ENCODE measurements at regions not wholly inside any gene's neighbourhood (a gene's known extent, or its start where the extent isn't known, plus 50 kb on each side); places are given as distances from the start of the nearest gene placed in this dataset.

DNA sequence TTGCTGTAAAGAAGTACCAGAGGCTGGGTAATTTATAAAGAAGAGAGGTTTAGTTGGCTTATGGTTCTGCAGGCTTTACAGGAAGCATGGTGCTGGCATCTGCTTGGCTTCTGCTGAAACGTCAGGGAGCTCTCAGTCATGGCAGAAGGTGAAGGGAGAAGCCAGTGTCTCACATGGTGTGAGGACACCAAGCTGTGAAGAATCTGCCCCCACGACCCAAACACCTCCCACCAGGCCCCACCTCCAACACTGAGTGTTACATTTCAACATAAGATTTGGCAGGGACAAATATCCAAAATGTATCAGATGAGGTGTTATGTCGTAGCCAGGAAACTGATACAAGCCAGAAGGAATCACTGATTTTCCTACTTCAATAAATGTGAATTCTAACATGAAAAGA is 136.5 kb downstream of the CYSLTR2 start:
- H3K9me3 Mint-ChIP-seq = no peaks in the 10 kb centered on the region
- no peaks in the 10 kb centered on the region for H3K4me1 Mint-ChIP-seq
- no peak overlapping the region for H3K4me3 Mint-ChIP-seq
- H3K27ac Mint-ChIP-seq = no peak overlapping the region
- peaks cover 1% of the 10 kb centered on the region for H3K36me3 Mint-ChIP-seq
- DNase-seq (ENCODE audit: low spot score in 2 of 2) (no peak), ATAC-seq (ENCODE audit: low read depth) (no peak)
- peaks cover 13% of the 10 kb centered on the region for H3K27me3 Mint-ChIP-seq

DNA sequence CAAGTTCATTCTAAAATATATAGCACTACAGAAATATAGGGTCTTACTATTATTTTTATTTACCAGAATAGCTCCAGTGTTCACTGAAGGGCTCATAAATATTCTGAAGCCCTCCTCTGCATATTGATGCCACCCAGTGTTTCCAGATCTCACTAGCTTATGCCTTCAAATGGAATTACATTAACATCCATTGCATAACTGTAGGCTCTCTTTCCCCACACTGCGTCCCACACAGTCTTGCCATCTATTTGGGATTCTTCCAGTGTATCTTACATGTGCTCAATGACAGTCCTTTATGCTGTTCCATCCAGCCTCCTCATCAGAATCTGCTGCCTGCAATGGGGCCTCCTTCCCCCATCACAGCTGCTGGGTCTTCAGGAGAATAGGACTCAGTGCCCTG is 137.2 kb downstream of the CYSLTR2 start:
- H3K36me3 Mint-ChIP-seq = no peaks in the 10 kb centered on the region
- no peaks in the 10 kb centered on the region for H3K4me1 Mint-ChIP-seq
- no peak overlapping the region for H3K27ac Mint-ChIP-seq
- H3K27me3 Mint-ChIP-seq = peaks cover 13% of the 10 kb centered on the region
- H3K9me3 Mint-ChIP-seq = no peaks in the 10 kb centered on the region
- no peak for DNase-seq (ENCODE audit: low spot score in 2 of 2)
- H3K4me3 Mint-ChIP-seq = no peak overlapping the region
- ATAC-seq (ENCODE audit: low read depth) = no peak

DNA sequence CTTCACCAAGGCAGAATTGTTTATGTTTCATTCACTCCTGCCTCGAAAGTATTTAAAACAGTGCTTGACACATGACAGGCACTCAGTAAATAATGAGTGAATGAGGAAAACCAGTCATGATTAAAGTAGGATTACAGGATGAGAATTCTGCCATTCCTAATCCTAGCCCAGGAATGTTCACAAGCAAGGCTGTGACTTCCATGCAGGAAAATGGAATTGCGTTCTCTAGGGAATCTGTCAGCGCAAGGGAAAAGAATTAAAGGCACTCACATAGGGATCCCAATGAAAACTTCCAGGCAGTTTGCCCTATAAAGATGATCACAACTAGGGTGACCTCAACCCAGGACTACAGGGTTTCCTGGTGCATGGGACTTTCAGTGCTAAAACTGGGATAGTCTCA is 143.4 kb downstream of the CYSLTR2 start:
- ATAC-seq (ENCODE audit: low read depth) (no peak), DNase-seq (ENCODE audit: low spot score in 2 of 2) (no peak)
- H3K27me3 Mint-ChIP-seq = peaks cover 10% of the 10 kb centered on the region
- H3K9me3 Mint-ChIP-seq = no peaks in the 10 kb centered on the region
- H3K36me3 Mint-ChIP-seq = no peaks in the 10 kb centered on the region
- no peaks in the 10 kb centered on the region for H3K4me1 Mint-ChIP-seq
- H3K27ac Mint-ChIP-seq = no peak overlapping the region
- no peak overlapping the region for H3K4me3 Mint-ChIP-seq

DNA sequence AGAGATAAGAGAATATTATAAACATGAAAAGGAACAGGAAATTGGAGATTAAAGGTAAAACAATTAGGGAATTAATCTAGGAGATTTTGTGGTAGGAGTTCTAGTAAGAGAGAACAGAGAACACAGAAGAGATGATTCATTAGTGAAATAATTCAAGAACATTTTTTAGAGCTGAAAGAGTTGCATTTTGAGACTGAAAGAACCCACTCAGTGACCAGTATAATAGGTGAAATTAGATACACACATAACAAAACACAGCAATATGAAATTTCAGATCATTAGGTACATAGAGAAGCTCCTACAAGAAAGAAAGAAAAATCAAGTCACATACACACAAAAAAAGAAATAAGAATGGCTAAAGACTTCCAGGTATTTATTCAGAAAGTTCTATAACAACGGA is 144.0 kb downstream of the CYSLTR2 start:
- Mint-ChIP-seq H3K27me3 (peaks cover 10% of the 10 kb centered on the region), H3K9me3 (no peaks in the 10 kb centered on the region)

DNA sequence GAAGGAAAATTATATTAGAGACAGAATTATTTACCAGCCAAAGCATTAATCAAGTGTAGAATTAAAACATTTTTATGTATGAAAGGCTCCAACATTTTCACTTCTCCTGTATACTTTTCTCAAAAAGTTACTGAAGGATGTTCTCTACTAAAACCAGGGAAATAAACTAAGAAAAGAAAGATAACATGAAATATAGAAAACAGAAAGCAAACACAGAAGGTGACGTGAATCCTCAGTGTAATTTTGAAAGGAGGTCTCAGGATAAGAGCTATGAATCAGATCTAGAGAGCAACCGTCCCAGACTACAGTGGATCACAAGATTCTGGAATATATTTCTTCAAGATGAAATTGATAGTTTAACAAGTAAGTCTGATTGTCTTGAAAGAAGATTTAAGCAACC is 144.5 kb downstream of the CYSLTR2 start:
- Mint-ChIP-seq H3K4me1 (no peaks in the 10 kb centered on the region), H3K27me3 (peaks cover 10% of the 10 kb centered on the region), H3K4me3 (no peak overlapping the region), H3K9me3 (no peaks in the 10 kb centered on the region), H3K36me3 (no peaks in the 10 kb centered on the region), H3K27ac (no peak overlapping the region)
- DNase-seq (ENCODE audit: low spot score in 2 of 2) = no peak
- no peak for ATAC-seq (ENCODE audit: low read depth)

More for the DNA sequence above, 144.0 kb downstream of the CYSLTR2 start:
- Mint-ChIP-seq H3K27ac (no peak overlapping the region), H3K4me1 (no peaks in the 10 kb centered on the region), H3K4me3 (no peak overlapping the region), H3K36me3 (no peaks in the 10 kb centered on the region)
- DNase-seq (ENCODE audit: low spot score in 2 of 2) (no peak), ATAC-seq (ENCODE audit: low read depth) (no peak)

DNA sequence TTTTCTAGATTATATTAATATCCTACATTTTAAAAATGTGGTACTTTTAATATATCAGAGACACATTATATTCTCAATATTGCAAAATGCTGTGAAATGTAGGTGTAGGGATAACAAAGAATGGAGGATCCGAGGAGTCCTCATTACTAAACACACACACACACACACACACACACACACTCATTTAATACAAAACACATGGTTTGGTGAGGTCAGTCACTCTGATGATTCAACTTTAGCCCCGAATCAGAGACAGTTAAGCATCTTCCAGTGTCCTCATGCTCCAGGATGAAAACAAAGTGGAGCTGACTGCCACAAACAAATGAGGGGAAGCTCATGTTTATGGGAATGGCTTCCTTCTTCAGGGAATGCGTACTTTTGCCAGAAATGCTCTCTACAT is 147.5 kb downstream of the CYSLTR2 start:
- H3K27ac Mint-ChIP-seq = no peak overlapping the region
- no peak overlapping the region for H3K4me3 Mint-ChIP-seq
- DNase-seq (ENCODE audit: low spot score in 2 of 2) (no peak), ATAC-seq (ENCODE audit: low read depth) (no peak)
- H3K4me1 Mint-ChIP-seq = no peaks in the 10 kb centered on the region
- H3K36me3 Mint-ChIP-seq = no peaks in the 10 kb centered on the region
- H3K27me3 Mint-ChIP-seq = peaks cover 3% of the 10 kb centered on the region
- H3K9me3 Mint-ChIP-seq = peaks cover 2% of the 10 kb centered on the region

DNA sequence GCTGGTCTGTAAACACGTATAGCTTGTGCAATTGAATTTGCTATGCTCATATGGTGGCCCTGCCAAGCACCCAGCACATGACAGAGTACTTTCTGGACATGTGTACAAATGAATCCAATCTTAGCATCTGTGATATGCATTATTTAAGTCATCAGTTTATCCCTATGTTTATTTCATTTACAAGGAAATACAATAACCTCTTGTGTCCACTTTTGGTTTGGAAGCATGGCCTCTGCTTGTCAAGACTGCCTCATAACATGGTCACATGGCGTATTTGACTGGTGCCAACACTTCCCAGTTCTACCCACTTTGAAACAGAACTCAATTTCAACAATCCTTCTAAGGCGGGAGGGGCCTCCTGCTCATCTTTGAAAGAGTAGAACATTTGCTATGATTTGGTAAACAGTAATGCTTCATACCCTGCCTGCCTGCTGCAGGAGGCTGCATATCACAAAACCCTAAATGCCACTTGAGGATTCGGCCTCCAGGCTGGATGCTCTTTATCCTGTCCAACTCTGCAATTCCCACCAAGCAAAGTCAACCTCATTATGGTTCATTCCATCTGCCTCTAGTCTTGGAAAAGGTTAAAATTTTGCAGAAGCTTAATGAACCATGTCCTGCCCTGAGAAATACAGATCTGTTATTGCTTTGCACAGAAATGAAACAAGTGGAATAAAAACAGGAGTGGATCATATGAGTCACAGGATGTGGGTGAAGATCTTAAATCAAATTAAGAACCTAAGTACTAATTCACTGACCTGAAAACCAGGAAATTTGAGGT is 151.3 kb downstream of the CYSLTR2 start:
- Mint-ChIP-seq H3K4me3 (no peak overlapping the region), H3K27me3 (peaks cover 8% of the 10 kb centered on the region), H3K4me1 (no peaks in the 10 kb centered on the region), H3K36me3 (peaks cover 2% of the 10 kb centered on the region), H3K9me3 (peaks cover 2% of the 10 kb centered on the region), H3K27ac (no peak overlapping the region)
- DNase-seq (ENCODE audit: low spot score in 2 of 2) = no peak
- ATAC-seq (ENCODE audit: low read depth) = no peak

DNA sequence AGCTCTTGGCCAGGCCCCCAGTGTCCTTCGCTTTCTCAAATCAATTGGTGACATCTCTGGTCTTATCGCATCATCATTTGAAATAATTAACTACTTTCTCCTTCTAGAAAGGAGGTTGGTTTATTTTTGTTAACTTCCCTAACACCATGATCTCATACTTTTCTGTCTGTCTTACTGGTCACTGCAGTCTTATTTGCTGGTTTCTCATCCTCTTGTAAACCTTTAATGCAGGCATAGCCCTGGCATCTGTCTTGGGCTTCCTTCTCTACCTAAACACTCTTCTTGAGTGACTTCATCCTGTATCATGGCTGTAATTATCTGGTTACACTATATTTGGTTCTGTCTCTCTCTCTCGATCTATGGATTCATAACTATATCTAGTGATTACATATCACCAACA is 152.8 kb downstream of the CYSLTR2 start:
- no peak for ATAC-seq (ENCODE audit: low read depth)
- Mint-ChIP-seq H3K27ac (no peak overlapping the region), H3K27me3 (peaks cover 11% of the 10 kb centered on the region), H3K4me1 (no peaks in the 10 kb centered on the region), H3K4me3 (no peak overlapping the region), H3K9me3 (peaks cover 2% of the 10 kb centered on the region), H3K36me3 (peaks cover 2% of the 10 kb centered on the region)
- DNase-seq (ENCODE audit: low spot score in 2 of 2) = no peak

DNA sequence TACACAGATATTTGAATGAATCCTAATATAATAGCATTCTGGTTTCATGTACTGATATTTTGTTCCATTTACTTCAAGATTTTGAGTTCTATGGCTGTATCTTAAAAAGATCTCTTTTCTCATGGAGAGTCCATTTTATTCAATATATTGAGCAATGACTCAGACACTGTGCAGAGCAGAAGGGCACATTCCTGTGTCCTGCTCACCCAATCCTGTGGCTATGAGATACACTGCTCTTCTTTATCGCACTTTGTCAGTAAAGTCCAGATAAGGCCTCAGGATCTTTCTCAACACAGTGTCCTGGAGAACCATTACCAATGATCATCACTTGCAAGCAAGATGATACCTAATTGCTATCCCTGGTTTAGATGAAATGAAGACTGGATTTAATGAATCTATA is 155.0 kb downstream of the CYSLTR2 start:
- no peak for DNase-seq (ENCODE audit: low spot score in 2 of 2)
- Mint-ChIP-seq H3K27me3 (peaks cover 14% of the 10 kb centered on the region), H3K27ac (no peak overlapping the region), H3K36me3 (peaks cover 2% of the 10 kb centered on the region), H3K4me3 (no peak overlapping the region), H3K9me3 (peaks cover 4% of the 10 kb centered on the region), H3K4me1 (no peaks in the 10 kb centered on the region)
- no peak for ATAC-seq (ENCODE audit: low read depth)

DNA sequence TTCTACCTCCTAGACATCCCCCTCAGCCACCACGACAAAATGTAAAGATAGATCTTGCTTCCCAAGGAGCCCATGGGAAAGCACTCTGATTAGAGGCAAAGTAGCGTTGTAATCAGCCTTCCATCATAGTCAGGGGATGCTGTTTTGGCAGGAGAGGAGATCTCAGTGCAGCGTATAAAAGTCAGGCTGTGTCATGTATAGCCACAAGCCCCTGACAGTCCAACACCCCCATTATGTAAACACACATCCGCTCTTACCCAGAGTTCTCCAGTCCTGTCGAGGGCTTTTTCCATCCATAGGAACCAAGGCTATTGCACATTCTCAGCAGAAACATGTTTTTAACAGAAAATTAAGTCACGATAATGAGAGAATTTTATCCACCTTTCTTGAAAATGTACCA is 156.3 kb downstream of the CYSLTR2 start:
- H3K9me3 Mint-ChIP-seq = peaks cover 2% of the 10 kb centered on the region
- H3K4me3 Mint-ChIP-seq = no peak overlapping the region
- H3K4me1 Mint-ChIP-seq = no peaks in the 10 kb centered on the region
- peaks cover 2% of the 10 kb centered on the region for H3K36me3 Mint-ChIP-seq
- H3K27ac Mint-ChIP-seq = no peak overlapping the region
- ATAC-seq (ENCODE audit: low read depth) (no peak), DNase-seq (ENCODE audit: low spot score in 2 of 2) (no peak)
- peaks cover 14% of the 10 kb centered on the region for H3K27me3 Mint-ChIP-seq

DNA sequence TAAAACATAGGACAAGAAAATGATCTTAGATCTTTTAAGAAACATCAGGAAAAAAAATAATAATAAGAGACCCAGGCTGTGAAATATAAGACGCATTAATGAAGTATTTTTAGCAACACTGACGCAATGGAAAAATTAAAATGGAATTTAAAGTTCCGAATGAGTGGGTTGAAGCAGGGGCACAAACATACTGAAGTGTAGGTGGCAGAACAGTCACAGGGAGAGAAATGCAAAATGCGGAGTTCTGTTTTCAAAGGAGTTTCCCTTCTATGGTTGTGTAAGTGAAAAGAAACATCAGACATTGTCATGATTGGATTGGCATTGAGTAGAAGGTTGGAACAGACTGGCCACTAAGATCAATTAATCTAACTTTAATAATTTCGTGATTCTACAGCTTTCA is 159.8 kb downstream of the CYSLTR2 start:
- Mint-ChIP-seq H3K4me3 (no peak overlapping the region), H3K4me1 (peaks cover 10% of the 10 kb centered on the region), H3K27ac (no peak overlapping the region), H3K9me3 (peaks cover 2% of the 10 kb centered on the region), H3K27me3 (peaks cover 9% of the 10 kb centered on the region), H3K36me3 (no peaks in the 10 kb centered on the region)
- no peak for DNase-seq (ENCODE audit: low spot score in 2 of 2)
- no peak for ATAC-seq (ENCODE audit: low read depth)

DNA sequence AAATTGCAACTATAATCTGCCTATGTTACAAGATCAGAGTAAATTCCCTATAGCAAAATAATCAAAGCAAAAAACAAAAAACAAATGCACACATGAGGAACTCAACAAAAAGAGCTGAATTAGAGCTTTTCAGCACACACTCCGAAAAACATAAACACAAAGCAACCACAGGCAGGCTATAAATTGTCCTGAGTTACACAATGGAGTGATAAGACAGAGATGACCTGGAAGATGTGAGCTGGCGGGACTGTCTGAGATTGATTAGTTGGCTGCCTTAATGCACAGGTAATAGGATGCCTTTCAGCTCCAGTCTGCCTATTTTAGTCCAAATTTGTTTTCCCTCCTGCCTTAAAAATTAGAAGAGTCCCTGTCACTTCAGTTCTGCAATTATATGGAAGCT is 159.0 kb upstream of the FNDC3A start:
- ATAC-seq (ENCODE audit: low read depth) = no peak
- Mint-ChIP-seq H3K36me3 (no peaks in the 10 kb centered on the region), H3K27me3 (peaks cover 5% of the 10 kb centered on the region), H3K4me1 (peaks cover 10% of the 10 kb centered on the region), H3K27ac (peak overlapping the region; percentile 19), H3K4me3 (no peak overlapping the region), H3K9me3 (peaks cover 1% of the 10 kb centered on the region)
- no peak for DNase-seq (ENCODE audit: low spot score in 2 of 2)

DNA sequence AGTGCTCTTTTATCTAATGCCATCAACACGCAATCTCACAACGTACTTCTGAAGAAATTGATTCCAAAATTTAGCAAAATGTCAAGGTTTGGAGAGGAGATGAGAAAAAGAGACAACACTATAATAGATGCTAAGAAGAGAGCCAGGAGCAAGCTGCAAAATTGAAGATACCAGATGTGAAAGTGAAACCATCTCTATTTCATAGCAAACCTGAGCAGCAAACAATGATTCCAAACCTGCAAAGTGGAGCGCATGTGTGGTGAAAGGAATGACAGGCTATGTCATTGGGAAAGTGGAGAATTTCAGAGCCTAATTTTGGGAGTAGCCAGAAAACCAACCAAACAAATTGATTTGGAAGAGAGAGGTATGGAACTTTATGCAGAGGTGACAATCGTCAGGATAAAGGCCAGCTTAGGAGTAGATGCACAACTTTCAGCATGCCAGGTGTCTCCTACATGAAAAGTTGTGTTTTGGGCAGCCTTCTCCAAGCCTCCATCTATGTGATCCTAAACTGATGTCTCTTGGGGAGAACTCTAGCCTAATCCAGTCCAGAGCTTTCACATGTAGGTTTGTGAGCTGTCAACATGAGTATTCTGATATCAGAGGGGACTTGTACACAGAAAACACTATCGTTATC is 158.4 kb upstream of the FNDC3A start:
- Mint-ChIP-seq H3K27me3 (peaks cover 5% of the 10 kb centered on the region), H3K4me3 (no peak overlapping the region), H3K36me3 (no peaks in the 10 kb centered on the region), H3K27ac (peak overlapping the region; percentile 19), H3K4me1 (peaks cover 10% of the 10 kb centered on the region), H3K9me3 (peaks cover 1% of the 10 kb centered on the region)
- DNase-seq (ENCODE audit: low spot score in 2 of 2) (no peak), ATAC-seq (ENCODE audit: low read depth) (no peak)

DNA sequence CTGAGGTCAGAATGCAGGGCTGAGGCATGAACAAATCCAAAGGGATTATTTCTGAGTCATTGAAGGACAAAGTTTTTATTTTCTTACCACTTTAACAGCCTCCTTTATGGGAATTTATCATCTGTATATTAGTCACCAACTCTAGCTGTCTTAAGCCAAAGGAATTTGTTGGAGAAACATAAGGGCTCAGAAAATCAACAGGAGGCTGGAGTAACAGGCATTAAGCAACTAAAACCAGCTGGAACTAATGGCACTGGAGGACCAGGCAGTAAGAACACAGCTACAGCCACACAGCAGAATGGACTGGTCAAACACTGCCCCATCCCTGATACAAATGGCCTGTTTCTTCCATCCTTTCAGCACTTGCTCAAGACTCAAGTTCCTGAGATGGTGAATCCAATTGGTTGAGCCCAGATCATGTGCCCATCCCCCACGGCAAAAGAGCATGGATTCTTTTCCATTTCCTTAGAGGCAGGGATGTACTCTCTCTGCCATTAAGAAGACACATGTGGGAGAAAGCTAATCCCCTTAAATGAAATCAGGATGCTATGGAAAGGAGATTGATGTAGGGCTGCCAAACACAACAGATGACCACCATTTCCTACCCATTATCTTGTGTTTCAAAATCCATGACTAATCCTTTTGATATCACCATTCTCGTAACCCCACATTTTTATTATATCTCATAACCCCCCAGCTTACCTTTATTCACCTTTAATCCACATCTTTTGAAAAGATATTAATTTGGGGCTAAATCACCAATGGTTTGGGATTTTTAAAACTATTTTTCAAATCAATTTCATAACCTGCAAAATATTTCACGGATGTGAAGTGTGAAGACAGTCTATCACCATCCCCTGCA is 157.0 kb upstream of the FNDC3A start:
- H3K9me3 Mint-ChIP-seq = no peaks in the 10 kb centered on the region
- ATAC-seq (ENCODE audit: low read depth) (no peak), DNase-seq (ENCODE audit: low spot score in 2 of 2) (no peak)
- peaks cover 2% of the 10 kb centered on the region for H3K27me3 Mint-ChIP-seq
- no peak overlapping the region for H3K27ac Mint-ChIP-seq
- H3K36me3 Mint-ChIP-seq = no peaks in the 10 kb centered on the region
- no peak overlapping the region for H3K4me3 Mint-ChIP-seq
- peaks cover 10% of the 10 kb centered on the region for H3K4me1 Mint-ChIP-seq

All from memory B cell (primary cell).